ENCODE measurements at regions not wholly inside any gene's neighbourhood (a gene's known extent, or its start where the extent isn't known, plus 50 kb on each side); places are given as distances from the start of the nearest gene placed in this dataset.

DNA sequence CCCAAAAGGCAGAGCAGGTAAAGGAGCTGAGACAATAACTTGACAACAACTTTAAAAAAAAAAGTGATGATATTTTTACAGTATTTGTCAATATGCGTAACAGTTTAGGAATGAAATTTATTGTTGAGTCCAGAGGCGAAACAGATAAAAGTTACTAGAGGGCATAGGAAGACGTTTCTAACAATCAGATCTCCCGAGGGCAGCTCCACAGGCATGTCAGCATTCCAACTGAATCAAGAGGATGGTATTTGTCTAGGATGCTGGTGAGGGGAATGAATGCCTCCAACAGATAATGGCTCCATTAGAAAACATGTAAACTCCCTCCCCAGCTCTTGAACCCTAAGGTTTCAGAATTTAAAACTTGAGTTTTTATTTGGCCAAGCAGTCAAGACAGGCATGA is 733.9 kb upstream of the SORCS1 start:
- H3K9me3 ChIP-seq (ENCODE audit: control insufficient read depth in 1 of 2, insufficient read depth in 1 of 2, low read depth in 1 of 2, low read length in 2 of 2) = peaks cover 39% of the 10 kb centered on the region in 2 experiments; a peak in 2 of 4 replicates
- DNase-seq (ENCODE audit: low read depth, low spot score) (no peak), ATAC-seq (no peak)
- no peaks in the 10 kb centered on the region for H4K20me1 ChIP-seq (ENCODE audit: insufficient read depth)
- no peak overlapping the region for H3K27ac ChIP-seq (ENCODE audit: low read depth, low read length)
- BruUV-seq (replicated peaks) = no TSS peak
- H3K27me3 ChIP-seq (ENCODE audit: insufficient read depth, low read length) = no peaks in the 10 kb centered on the region
- H3K36me3 ChIP-seq (ENCODE audit: control insufficient read depth in 1 of 2, insufficient read depth in 2 of 2, low read length in 2 of 2) = no peaks in the 10 kb centered on the region
- no peak overlapping the region for H3K9ac ChIP-seq (ENCODE audit: low read length)
- no peak overlapping the region for H3K4me3 ChIP-seq (replicated peaks in 1 of 2; ENCODE audit: low read depth in 1 of 2, low read length in 2 of 2)
- TF ChIP-seq REST (IDR thresholded peaks at IDR 0.05; ENCODE audit: low read depth) (no peak), YY1 (IDR thresholded peaks at IDR 0.05; ENCODE audit: extremely low read depth, insufficient replicate concordance, low read depth, low read length) (no peak), JUND (IDR thresholded peaks at IDR 0.05) (no peak), POLR2A (IDR thresholded peaks at IDR 0.05; ENCODE audit: borderline replicate concordance, extremely low read depth, insufficient read depth, insufficient read length) (no peak), ZBTB33 (IDR thresholded peaks at IDR 0.05; ENCODE audit: extremely low read depth, insufficient replicate concordance, low read length) (no peak), EGR1 (IDR thresholded peaks at IDR 0.05; ENCODE audit: low read depth) (no peak), RAD21 (IDR thresholded peaks at IDR 0.05; ENCODE audit: low read depth) (no peak)
- H2AFZ ChIP-seq (ENCODE audit: low read depth, low read length, poor library complexity, severe bottlenecking) = no peak overlapping the region
- CTCF ChIA-PET = no interaction called here
- no peak overlapping the region for H3K4me2 ChIP-seq (ENCODE audit: low read length)
- no peaks in the 10 kb centered on the region for H3K4me1 ChIP-seq (ENCODE audit: control insufficient read depth in 1 of 2, insufficient read depth in 2 of 2, low read length in 2 of 2)
- RAD21 ChIA-PET (ENCODE audit: low non-redundant PET in 1 of 2, low total read pairs in 2 of 2, uncharacterized antibody in 2 of 2, unreplicated experiment in 2 of 2) = no interaction called here
- POLR2A ChIA-PET = no interaction called here
- no peaks in the 10 kb centered on the region for H3K9me2 ChIP-seq (ENCODE audit: insufficient read depth)
- intact Hi-C loops (cut with micrococcal nuclease) = no loop called here
- H3K79me2 ChIP-seq (ENCODE audit: insufficient read depth, low read length) = no peaks in the 10 kb centered on the region

Measured in HCT116 (cell line).